HEK293 (cell line): ENCODE measurements at regions not wholly inside any gene's neighbourhood (a gene's known extent, or its start where the extent isn't known, plus 50 kb on each side); places are given as distances from the start of the nearest gene placed in this dataset.

Experiments
- CTCF ChIA-PET: fragments of 350-600 bp; formaldehyde crosslinking; extraction: SDS; loops from one replicate; lab custom pipeline; 2021; ENCODE audit warnings: antibody characterized with exemption; lab: Yijun Ruan, JAX
- POLR2A ChIA-PET: fragments of 300-600 bp; formaldehyde crosslinking; extraction: SDS; loops from one replicate; lab custom pipeline; 2020; ENCODE audit warnings: antibody characterized with exemption, inconsistent platforms; lab: Yijun Ruan, JAX
- H3K27ac ChIP-seq: fragments of 200-500 bp; sonication (Bioruptor generic); 2 replicates; pipeline ENCODE4 v1.5.1; 2014; ENCODE audit warnings: low read depth, low read length, control low read depth, inconsistent platforms; ENCODE audit errors: extremely low read depth
- H3K36me3 ChIP-seq, 2 experiments: fragments of 200-500 bp in 1 of 2; sonication (Bioruptor generic) in 1 of 2; 1 replicate in 1 of 2; 2 replicates in 1 of 2; pipeline ENCODE4 v1.5.1; 2014 to 2017; ENCODE audit warnings: inconsistent platforms in 2 of 2, low read length in 2 of 2; ENCODE audit not compliant: control insufficient read depth in 2 of 2, insufficient read depth in 1 of 2
- H3K4me1 ChIP-seq: fragments of 200-500 bp; sonication (Bioruptor generic); 2 replicates; pipeline ENCODE4 v1.5.1; 2014; ENCODE audit warnings: mild to moderate bottlenecking, low read length, inconsistent platforms; ENCODE audit not compliant: control insufficient read depth, insufficient read depth
- H3K4me3 ChIP-seq: 2 replicates; pipeline ENCODE4 v1.5.1; 2011; ENCODE audit warnings: low read depth, mild to moderate bottlenecking, control low read depth, low read length, moderate library complexity
- H3K9me3 ChIP-seq: fragments of 200-500 bp; sonication (Bioruptor generic); 2 replicates; pipeline ENCODE4 v1.5.1; 2014; ENCODE audit warnings: low read depth, low read length, inconsistent platforms; ENCODE audit not compliant: control insufficient read depth, insufficient read depth
- BCL11B ChIP-seq: fragments of 450-650 bp; formaldehyde crosslinking; IDR thresholded peaks from 2 replicates; pipeline ENCODE4 v1.5.1; 2016; ENCODE audit warnings: low read depth, missing biosample characterization, missing genetic modification characterization
- SP7 ChIP-seq: fragments of 450-650 bp; formaldehyde crosslinking; IDR thresholded peaks from 2 replicates; pipeline ENCODE4 v1.5.1; 2016; ENCODE audit warnings: missing biosample characterization, missing genetic modification characterization
- ZBTB17 ChIP-seq: fragments of 450-650 bp; formaldehyde crosslinking; IDR thresholded peaks from 2 replicates; pipeline ENCODE4 v1.5.1; 2016; ENCODE audit warnings: missing biosample characterization, missing genetic modification characterization
- ZIC2 ChIP-seq: fragments of 450-650 bp; formaldehyde crosslinking; IDR thresholded peaks from 2 replicates; pipeline ENCODE4 v1.5.1; 2016; ENCODE audit warnings: missing biosample characterization, missing genetic modification characterization
- ZNF114 ChIP-seq: fragments of 450-650 bp; formaldehyde crosslinking; IDR thresholded peaks from 2 replicates; pipeline ENCODE4 v1.5.0; 2017; ENCODE audit warnings: missing biosample characterization, missing genetic modification characterization
- ZNF2 ChIP-seq: fragments of 450-650 bp; formaldehyde crosslinking; IDR thresholded peaks from 2 replicates; pipeline ENCODE4 v1.5.1; 2016; ENCODE audit warnings: missing biosample characterization, missing genetic modification characterization
- ZNF211 ChIP-seq: fragments of 450-650 bp; formaldehyde crosslinking; IDR thresholded peaks from 2 replicates; pipeline ENCODE4 v1.5.1; 2016; ENCODE audit warnings: low read depth, missing biosample characterization, missing genetic modification characterization
- ZNF23 ChIP-seq: fragments of 450-650 bp; formaldehyde crosslinking; IDR thresholded peaks from 2 replicates; pipeline ENCODE4 v1.5.1; 2016; ENCODE audit warnings: missing biosample characterization, missing genetic modification characterization, borderline replicate concordance
- ZNF335 ChIP-seq: fragments of 450-650 bp; formaldehyde crosslinking; conservative IDR thresholded peaks from 2 replicates; pipeline ENCODE4 v1.5.1; 2016; ENCODE audit warnings: missing biosample characterization, missing genetic modification characterization
- ZNF501 ChIP-seq: fragments of 450-650 bp; formaldehyde crosslinking; IDR thresholded peaks from 2 replicates; pipeline ENCODE4 v1.5.1; 2016; ENCODE audit warnings: missing biosample characterization, missing genetic modification characterization
- ZNF654 ChIP-seq: fragments of 450-650 bp; formaldehyde crosslinking; IDR thresholded peaks from 2 replicates; pipeline ENCODE4 v1.5.1; 2016; ENCODE audit warnings: low read depth, missing biosample characterization, missing genetic modification characterization
- ZNF707 ChIP-seq: fragments of 450-650 bp; formaldehyde crosslinking; IDR thresholded peaks from 2 replicates; pipeline ENCODE4 v1.5.1; 2016; ENCODE audit warnings: missing biosample characterization, missing genetic modification characterization
- ZNF843 ChIP-seq: fragments of 450-650 bp; formaldehyde crosslinking; IDR thresholded peaks from 2 replicates; pipeline ENCODE4 v1.5.1; 2016; ENCODE audit warnings: missing biosample characterization, missing genetic modification characterization
- TF ChIP-seq, protein P1 (sequence below): fragments of 450-650 bp; formaldehyde crosslinking; IDR thresholded peaks from 2 replicates; pipeline ENCODE4 v1.5.1; 2016; ENCODE audit warnings: missing biosample characterization, missing genetic modification characterization
- TF ChIP-seq, protein P2 (sequence below): fragments of 450-650 bp; formaldehyde crosslinking; IDR thresholded peaks from 2 replicates; pipeline ENCODE4 v1.5.1; 2016; ENCODE audit warnings: missing biosample characterization, missing genetic modification characterization
- TF ChIP-seq, protein P3 (sequence below): fragments of 450-650 bp; formaldehyde crosslinking; IDR thresholded peaks from 2 replicates; pipeline ENCODE4 v1.5.1; 2017; ENCODE audit warnings: missing biosample characterization, missing genetic modification characterization
- TF ChIP-seq, protein P4 (sequence below): fragments of 450-650 bp; formaldehyde crosslinking; IDR thresholded peaks from 2 replicates; pipeline ENCODE4 v1.5.1; 2017; ENCODE audit warnings: missing biosample characterization, missing genetic modification characterization
- TF ChIP-seq, protein P5 (sequence below): fragments of 450-650 bp; formaldehyde crosslinking; IDR thresholded peaks from 2 replicates; pipeline ENCODE4 v1.5.1; 2016; ENCODE audit warnings: missing biosample characterization, missing genetic modification characterization, low read depth

DNA sequence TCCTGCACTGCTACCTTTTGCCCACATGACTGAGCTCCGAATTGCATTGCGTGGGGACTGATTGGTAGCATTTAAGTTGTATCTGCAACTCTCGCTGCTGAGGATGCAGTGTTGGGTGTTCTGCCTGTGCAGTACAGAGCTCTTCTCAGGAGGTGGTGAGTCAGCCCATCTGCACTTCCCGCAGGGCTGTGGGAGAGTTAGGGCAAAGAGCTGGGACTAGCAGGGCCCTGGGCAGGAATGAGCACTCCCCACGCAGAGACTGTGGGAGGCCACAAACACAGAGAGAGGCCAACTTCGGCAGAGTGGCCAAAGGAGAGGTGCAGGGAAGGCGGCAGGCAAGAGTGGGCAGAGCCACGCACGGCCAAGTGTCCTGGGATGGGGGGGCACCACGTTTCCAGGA lies 244.7 kb downstream of the SIPA1L2 start (continued):
- TF ChIP-seq, protein P1, sequence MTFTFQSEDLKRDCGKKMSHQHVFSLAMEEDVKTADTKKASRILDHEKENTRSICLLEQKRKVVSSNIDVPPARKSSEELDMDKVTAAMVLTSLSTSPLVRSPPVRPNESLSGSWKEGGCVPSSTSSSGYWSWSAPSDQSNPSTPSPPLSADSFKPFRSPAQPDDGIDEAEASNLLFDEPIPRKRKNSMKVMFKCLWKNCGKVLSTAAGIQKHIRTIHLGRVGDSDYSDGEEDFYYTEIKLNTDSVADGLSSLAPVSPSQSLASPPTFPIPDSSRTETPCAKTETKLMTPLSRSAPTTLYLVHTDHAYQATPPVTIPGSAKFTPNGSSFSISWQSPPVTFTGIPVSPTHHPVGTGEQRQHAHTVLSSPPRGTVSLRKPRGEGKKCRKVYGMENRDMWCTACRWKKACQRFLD (tag by site-specific recombination): no peak
- TF ChIP-seq, all 188 proteins: peak for 5

DNA sequence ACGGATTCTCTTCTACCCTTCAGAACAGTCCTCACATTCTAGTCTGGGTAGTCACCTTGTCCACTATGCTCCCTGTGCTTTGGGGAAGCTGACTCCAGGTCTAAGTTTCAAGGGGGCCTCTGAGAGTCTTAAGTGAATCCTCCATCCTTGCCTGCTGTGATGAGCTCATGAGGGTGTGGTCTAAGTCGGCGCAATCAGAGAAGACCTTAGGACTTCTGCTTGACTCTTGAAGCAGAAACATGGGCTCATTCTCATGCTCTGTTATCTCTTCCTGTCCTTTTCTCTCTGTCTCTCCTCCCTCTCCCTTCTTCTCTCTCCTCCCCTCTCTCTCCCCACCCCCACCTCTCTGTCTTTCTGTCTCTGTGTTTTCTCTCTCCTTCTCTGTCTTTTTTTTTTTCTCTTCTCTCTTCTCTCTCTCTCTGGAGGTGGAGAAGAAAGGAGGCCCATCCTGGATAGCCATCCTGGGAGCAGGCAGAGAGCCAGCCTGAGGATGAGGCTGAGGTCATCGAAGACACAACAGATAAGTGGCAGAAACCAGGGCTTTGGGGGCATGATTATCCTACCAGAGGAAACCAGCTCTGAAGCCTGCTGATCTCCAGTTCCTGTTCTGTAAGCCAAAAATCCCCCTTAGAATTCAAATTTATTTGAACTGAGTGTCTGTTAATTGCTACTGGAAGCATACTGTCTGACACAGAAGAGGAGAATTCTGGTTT lies 245.6 kb downstream of the SIPA1L2 start:
- no peaks in the 10 kb centered on the region for H3K36me3 ChIP-seq
- POLR2A ChIA-PET: no interaction called here
- TF ChIP-seq ZNF2 (tag by site-specific recombination) (no peak), ZIC2 (tag by site-specific recombination) (no peak), BCL11B (tag by site-specific recombination) (no peak), ZNF501 (tag by site-specific recombination) (no peak), ZNF335 (peak; percentile 52), ZBTB17 (tag by site-specific recombination) (peak; percentile 48; the same call in 1 of the 2 replicates), ZNF843 (tag by site-specific recombination) (no peak), ZNF211 (tag by site-specific recombination) (no peak), ZNF654 (no peak), ZNF114 (tag by site-specific recombination) (0 out of 2 replicates have a peak, but pooled peaks have one; percentile 12), ZNF23 (tag by site-specific recombination) (no peak), SP7 (tag by site-specific recombination) (no peak), ZNF707 (0 out of 2 replicates have a peak, but pooled peaks have one; percentile 17)
- TF ChIP-seq, protein P2, sequence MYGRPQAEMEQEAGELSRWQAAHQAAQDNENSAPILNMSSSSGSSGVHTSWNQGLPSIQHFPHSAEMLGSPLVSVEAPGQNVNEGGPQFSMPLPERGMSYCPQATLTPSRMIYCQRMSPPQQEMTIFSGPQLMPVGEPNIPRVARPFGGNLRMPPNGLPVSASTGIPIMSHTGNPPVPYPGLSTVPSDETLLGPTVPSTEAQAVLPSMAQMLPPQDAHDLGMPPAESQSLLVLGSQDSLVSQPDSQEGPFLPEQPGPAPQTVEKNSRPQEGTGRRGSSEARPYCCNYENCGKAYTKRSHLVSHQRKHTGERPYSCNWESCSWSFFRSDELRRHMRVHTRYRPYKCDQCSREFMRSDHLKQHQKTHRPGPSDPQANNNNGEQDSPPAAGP (tag by site-specific recombination): no peak
- TF ChIP-seq, protein P3, sequence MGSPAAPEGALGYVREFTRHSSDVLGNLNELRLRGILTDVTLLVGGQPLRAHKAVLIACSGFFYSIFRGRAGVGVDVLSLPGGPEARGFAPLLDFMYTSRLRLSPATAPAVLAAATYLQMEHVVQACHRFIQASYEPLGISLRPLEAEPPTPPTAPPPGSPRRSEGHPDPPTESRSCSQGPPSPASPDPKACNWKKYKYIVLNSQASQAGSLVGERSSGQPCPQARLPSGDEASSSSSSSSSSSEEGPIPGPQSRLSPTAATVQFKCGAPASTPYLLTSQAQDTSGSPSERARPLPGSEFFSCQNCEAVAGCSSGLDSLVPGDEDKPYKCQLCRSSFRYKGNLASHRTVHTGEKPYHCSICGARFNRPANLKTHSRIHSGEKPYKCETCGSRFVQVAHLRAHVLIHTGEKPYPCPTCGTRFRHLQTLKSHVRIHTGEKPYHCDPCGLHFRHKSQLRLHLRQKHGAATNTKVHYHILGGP: no peak
- TF ChIP-seq, protein P4, sequence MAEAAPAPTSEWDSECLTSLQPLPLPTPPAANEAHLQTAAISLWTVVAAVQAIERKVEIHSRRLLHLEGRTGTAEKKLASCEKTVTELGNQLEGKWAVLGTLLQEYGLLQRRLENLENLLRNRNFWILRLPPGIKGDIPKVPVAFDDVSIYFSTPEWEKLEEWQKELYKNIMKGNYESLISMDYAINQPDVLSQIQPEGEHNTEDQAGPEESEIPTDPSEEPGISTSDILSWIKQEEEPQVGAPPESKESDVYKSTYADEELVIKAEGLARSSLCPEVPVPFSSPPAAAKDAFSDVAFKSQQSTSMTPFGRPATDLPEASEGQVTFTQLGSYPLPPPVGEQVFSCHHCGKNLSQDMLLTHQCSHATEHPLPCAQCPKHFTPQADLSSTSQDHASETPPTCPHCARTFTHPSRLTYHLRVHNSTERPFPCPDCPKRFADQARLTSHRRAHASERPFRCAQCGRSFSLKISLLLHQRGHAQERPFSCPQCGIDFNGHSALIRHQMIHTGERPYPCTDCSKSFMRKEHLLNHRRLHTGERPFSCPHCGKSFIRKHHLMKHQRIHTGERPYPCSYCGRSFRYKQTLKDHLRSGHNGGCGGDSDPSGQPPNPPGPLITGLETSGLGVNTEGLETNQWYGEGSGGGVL (tag by site-specific recombination): 0 out of 2 replicates have a peak, but pooled peaks have one; percentile 15
- TF ChIP-seq, protein P5, sequence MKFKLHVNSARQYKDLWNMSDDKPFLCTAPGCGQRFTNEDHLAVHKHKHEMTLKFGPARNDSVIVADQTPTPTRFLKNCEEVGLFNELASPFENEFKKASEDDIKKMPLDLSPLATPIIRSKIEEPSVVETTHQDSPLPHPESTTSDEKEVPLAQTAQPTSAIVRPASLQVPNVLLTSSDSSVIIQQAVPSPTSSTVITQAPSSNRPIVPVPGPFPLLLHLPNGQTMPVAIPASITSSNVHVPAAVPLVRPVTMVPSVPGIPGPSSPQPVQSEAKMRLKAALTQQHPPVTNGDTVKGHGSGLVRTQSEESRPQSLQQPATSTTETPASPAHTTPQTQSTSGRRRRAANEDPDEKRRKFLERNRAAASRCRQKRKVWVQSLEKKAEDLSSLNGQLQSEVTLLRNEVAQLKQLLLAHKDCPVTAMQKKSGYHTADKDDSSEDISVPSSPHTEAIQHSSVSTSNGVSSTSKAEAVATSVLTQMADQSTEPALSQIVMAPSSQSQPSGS: no peak
- TF ChIP-seq, all 188 proteins: peak for 5
- Histone ChIP-seq H3K4me3 (no peak overlapping the region), H3K27ac (no peak overlapping the region), H3K4me1 (no peaks in the 10 kb centered on the region), H3K9me3 (no peaks in the 10 kb centered on the region)
- CTCF ChIA-PET: interaction anchor here (1.0 to 1.5 kb wide), 2 partner anchors 213 to 452 kb away, joined by 3 read pairs; no protein-coding TSS in a partner anchor
